ENCODE measurements at regions not wholly inside any gene's neighbourhood (a gene's known extent, or its start where the extent isn't known, plus 50 kb on each side); places are given as distances from the start of the nearest gene placed in this dataset.
A peak's percentile ranks its signal among the peaks of the same experiment; 100 is the strongest.

- WGBS, 2 donors, result 88 to 91% methylated on average over 14 of the region's 14 CpGs
- DNase-seq (ENCODE audit: low spot score in 2 of 2), result peak in 1 of 2 donors; percentile 43
- intact Hi-C loops (cut with DNase I; ENCODE audit: low total_unique reads), result no loop called here
- TF ChIP-seq CTCF (IDR thresholded peaks at IDR 0.05), result no peak
- TF ChIP-seq POLR2A (IDR thresholded peaks at IDR 0.05), result no peak
- H3K4me3 ChIP-seq (ENCODE audit: low read depth, poor library complexity, severe bottlenecking), result no peak overlapping the region
Measured at GRCh38 chr15:88985547-88986393, 72.6 kb upstream of the MFGE8 start.

DNA sequence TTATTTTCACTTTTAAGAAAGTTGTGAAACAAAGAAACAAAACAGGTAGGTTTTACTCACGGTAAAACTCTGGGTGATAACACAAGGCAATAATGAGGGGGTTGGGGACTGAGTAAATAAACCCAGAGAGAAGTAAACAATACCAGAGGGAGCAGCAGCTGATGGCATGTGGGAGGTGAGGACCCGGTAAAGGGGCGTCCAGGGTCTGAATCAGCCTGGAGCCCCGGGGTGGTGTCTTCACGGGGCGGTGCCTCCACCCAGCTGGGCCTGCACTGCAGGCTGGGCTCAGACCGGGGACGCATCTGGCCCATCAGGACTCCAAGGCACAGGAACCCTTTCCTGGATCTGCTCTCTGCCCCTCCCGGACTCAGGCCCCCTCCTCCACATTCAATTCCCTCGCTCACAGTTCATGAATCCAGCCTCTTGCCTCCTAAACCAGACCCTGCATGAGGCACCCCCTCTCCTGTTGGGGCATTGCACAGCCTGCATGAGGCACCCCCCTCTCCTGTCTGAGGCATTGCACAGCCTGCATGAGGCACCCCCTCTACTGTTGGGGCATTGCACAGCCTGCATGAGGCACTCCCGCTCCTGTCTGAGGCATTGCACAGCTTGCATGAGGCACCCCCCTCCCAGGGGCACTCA lies 73.9 kb upstream of the MFGE8 start:
- no peak for TF ChIP-seq POLR2A (IDR thresholded peaks at IDR 0.05)
- TF ChIP-seq CTCF (IDR thresholded peaks at IDR 0.05), result no peak
- intact Hi-C loops (cut with DNase I; ENCODE audit: low total_unique reads), result no loop called here
- DNase-seq (ENCODE audit: low spot score in 2 of 2), result peak in 1 of 2 donors; percentile 61
- WGBS, 2 donors, result 57 to 63% methylated on average over 11 of the region's 11 CpGs
- H3K4me3 ChIP-seq (ENCODE audit: low read depth, poor library complexity, severe bottlenecking), result no peak overlapping the region

DNA sequence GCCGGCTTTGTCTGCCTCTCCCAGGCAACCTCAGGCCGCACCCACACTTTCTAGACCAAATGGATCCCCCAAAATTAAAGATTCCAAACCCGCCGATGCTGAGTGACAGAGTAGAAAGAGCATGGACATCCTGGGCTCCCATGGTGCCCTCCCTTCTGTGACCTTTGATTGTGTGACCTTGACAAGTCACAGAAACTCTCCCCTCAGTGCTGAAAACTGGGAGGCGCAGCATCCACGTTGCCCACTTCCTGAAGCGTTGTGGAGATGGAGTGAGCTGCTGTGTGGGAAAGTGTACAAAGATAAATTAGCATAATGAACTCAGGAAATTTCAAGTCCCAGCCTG lies 74.4 kb upstream of the MFGE8 start:
- intact Hi-C loops (cut with DNase I; ENCODE audit: low total_unique reads), result no loop called here
- no peak overlapping the region for H3K4me3 ChIP-seq (ENCODE audit: low read depth, poor library complexity, severe bottlenecking)
- TF ChIP-seq CTCF (IDR thresholded peaks at IDR 0.05), result no peak
- TF ChIP-seq POLR2A (IDR thresholded peaks at IDR 0.05), result no peak
- DNase-seq (ENCODE audit: low spot score in 2 of 2), result peak in 1 of 2 donors; percentile 76
- 57 to 68% methylated on average over 7 of the region's 7 CpGs for WGBS, 2 donors

- peak in 1 of 2 donors; percentile 73 for DNase-seq (ENCODE audit: low spot score in 2 of 2)
- intact Hi-C loops (cut with DNase I; ENCODE audit: low total_unique reads), result no loop called here
- TF ChIP-seq POLR2A (IDR thresholded peaks at IDR 0.05) (no peak), CTCF (IDR thresholded peaks at IDR 0.05) (no peak)
- H3K4me3 ChIP-seq (ENCODE audit: low read depth, poor library complexity, severe bottlenecking), result no peak overlapping the region
- 51 to 52% methylated on average over 8 of the region's 8 CpGs for WGBS, 2 donors
Measured at GRCh38 chr15:88987934-88988671, 74.9 kb upstream of the MFGE8 start.

GRCh38 chr15:88989578-88989977 lies 76.4 kb upstream of the MFGE8 start:
- H3K4me3 ChIP-seq (ENCODE audit: low read depth, poor library complexity, severe bottlenecking), result no peak overlapping the region
- no peak for TF ChIP-seq POLR2A (IDR thresholded peaks at IDR 0.05)

GRCh38 chr15:88990185-88990679 lies 77.1 kb upstream of the MFGE8 start:
- H3K4me3 ChIP-seq (ENCODE audit: low read depth, poor library complexity, severe bottlenecking), result no peak overlapping the region
- DNase-seq (ENCODE audit: low spot score in 2 of 2), result peak in 1 of 2 donors; percentile 25
- intact Hi-C loops (cut with DNase I; ENCODE audit: low total_unique reads), result no loop called here
- no peak for TF ChIP-seq POLR2A (IDR thresholded peaks at IDR 0.05)
- no peak for TF ChIP-seq CTCF (IDR thresholded peaks at IDR 0.05)
- WGBS, 2 donors, result 86 to 87% methylated on average over 20 of the region's 20 CpGs

More at GRCh38 chr15:88989578-88989977, 76.4 kb upstream of the MFGE8 start:
- DNase-seq (ENCODE audit: low spot score in 2 of 2), result no peak
- 80 to 87% methylated on average over 5 of the region's 5 CpGs for WGBS, 2 donors
- intact Hi-C loops (cut with DNase I; ENCODE audit: low total_unique reads), result no loop called here
